GM23338 (cell line): ENCODE measurements at regions not wholly inside any gene's neighbourhood (a gene's known extent, or its start where the extent isn't known, plus 50 kb on each side); places are given as distances from the start of the nearest gene placed in this dataset.

ENCODE experiments used
- CREB1 ChIP-seq: fragments of 250-450 bp; sonication (Bioruptor Pico); IDR thresholded peaks from 2 replicates; pipeline ENCODE4 v1.5.0; 2020; ENCODE audit warnings: low read depth, mild to moderate bottlenecking, moderate library complexity
- POLR2AphosphoS5 ChIP-seq: IDR thresholded peaks from 2 replicates; pipeline ENCODE4 v1.6.1; 2016; ENCODE audit warnings: antibody characterized with exemption, low read depth
- ZNF331 ChIP-seq: fragments of 250-450 bp; sonication (Bioruptor Pico); IDR thresholded peaks from 2 replicates; pipeline ENCODE4 v1.5.0; 2020; ENCODE audit warnings: low read depth, mild to moderate bottlenecking, moderate library complexity
- TF ChIP-seq, protein P1 (sequence below), 2 experiments: fragments of 200-600 bp in 1 of 2; sonication (generic) in 1 of 2; conservative IDR thresholded peaks; 2 replicates each; pipeline versions ENCODE4 v1.5.1 to v1.6.1; 2016 to 2017; ENCODE audit warnings: antibody characterized with exemption in 2 of 2, low read depth in 2 of 2, mild to moderate bottlenecking in 2 of 2, moderate library complexity in 1 of 2
- TF ChIP-seq, protein P2 (sequence below): IDR thresholded peaks from 2 replicates; pipeline ENCODE4 v1.6.1; 2016; ENCODE audit warnings: antibody characterized with exemption
- TF ChIP-seq, protein P3 (sequence below): IDR thresholded peaks from one replicate; pipeline ENCODE4 v1.6.1; 2018; ENCODE audit warnings: antibody characterized with exemption; ENCODE audit not compliant: unreplicated experiment

DNA sequence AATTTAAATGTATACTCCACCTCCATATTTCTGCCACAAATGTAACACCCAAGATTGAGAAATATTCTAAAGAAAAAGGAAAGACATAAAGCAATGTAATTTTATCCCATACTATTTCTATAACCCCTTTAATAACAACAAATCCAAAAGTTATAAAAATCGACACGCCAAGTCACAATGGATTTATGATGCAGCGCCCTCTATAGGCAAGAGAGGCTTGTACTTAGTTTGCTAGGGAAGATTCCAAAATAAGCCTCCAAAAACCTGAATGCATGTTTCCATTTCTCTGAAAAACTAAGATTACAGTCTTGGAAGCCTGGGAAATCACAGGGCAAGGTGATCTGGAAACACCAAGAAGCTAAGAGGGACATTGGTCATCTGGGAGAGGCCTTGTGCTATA is 1389.3 kb downstream of the CDY2B start:
- no peak for TF ChIP-seq ZNF331 (CRISPR knock-in tag)
- no peak for TF ChIP-seq POLR2AphosphoS5
- TF ChIP-seq CREB1 (CRISPR knock-in tag), result no peak
- TF ChIP-seq, protein P1, sequence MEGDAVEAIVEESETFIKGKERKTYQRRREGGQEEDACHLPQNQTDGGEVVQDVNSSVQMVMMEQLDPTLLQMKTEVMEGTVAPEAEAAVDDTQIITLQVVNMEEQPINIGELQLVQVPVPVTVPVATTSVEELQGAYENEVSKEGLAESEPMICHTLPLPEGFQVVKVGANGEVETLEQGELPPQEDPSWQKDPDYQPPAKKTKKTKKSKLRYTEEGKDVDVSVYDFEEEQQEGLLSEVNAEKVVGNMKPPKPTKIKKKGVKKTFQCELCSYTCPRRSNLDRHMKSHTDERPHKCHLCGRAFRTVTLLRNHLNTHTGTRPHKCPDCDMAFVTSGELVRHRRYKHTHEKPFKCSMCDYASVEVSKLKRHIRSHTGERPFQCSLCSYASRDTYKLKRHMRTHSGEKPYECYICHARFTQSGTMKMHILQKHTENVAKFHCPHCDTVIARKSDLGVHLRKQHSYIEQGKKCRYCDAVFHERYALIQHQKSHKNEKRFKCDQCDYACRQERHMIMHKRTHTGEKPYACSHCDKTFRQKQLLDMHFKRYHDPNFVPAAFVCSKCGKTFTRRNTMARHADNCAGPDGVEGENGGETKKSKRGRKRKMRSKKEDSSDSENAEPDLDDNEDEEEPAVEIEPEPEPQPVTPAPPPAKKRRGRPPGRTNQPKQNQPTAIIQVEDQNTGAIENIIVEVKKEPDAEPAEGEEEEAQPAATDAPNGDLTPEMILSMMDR (conservative IDR thresholded peaks at IDR 0.05; ENCODE audit: low read depth in 2 of 2), result peak; percentile 49 to 74
- TF ChIP-seq, protein P2, sequence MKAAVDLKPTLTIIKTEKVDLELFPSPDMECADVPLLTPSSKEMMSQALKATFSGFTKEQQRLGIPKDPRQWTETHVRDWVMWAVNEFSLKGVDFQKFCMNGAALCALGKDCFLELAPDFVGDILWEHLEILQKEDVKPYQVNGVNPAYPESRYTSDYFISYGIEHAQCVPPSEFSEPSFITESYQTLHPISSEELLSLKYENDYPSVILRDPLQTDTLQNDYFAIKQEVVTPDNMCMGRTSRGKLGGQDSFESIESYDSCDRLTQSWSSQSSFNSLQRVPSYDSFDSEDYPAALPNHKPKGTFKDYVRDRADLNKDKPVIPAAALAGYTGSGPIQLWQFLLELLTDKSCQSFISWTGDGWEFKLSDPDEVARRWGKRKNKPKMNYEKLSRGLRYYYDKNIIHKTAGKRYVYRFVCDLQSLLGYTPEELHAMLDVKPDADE, result no peak
- TF ChIP-seq, protein P3, sequence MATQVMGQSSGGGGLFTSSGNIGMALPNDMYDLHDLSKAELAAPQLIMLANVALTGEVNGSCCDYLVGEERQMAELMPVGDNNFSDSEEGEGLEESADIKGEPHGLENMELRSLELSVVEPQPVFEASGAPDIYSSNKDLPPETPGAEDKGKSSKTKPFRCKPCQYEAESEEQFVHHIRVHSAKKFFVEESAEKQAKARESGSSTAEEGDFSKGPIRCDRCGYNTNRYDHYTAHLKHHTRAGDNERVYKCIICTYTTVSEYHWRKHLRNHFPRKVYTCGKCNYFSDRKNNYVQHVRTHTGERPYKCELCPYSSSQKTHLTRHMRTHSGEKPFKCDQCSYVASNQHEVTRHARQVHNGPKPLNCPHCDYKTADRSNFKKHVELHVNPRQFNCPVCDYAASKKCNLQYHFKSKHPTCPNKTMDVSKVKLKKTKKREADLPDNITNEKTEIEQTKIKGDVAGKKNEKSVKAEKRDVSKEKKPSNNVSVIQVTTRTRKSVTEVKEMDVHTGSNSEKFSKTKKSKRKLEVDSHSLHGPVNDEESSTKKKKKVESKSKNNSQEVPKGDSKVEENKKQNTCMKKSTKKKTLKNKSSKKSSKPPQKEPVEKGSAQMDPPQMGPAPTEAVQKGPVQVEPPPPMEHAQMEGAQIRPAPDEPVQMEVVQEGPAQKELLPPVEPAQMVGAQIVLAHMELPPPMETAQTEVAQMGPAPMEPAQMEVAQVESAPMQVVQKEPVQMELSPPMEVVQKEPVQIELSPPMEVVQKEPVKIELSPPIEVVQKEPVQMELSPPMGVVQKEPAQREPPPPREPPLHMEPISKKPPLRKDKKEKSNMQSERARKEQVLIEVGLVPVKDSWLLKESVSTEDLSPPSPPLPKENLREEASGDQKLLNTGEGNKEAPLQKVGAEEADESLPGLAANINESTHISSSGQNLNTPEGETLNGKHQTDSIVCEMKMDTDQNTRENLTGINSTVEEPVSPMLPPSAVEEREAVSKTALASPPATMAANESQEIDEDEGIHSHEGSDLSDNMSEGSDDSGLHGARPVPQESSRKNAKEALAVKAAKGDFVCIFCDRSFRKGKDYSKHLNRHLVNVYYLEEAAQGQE, result no peak
